22Rv1 (cell line): ENCODE measurements at regions not wholly inside any gene's neighbourhood (a gene's known extent, or its start where the extent isn't known, plus 50 kb on each side); places are given as distances from the start of the nearest gene placed in this dataset.

Experiments
- ZFX ChIP-seq: fragments of 450-650 bp; IDR thresholded peaks from 2 replicates; pipeline ENCODE4 v1.6.1; 2017; ENCODE audit warnings: antibody characterized with exemption, borderline replicate concordance
- TF ChIP-seq, protein P1 (sequence below): fragments of 450-650 bp; IDR thresholded peaks from 2 replicates; pipeline ENCODE4 v1.5.1; 2017; ENCODE audit warnings: mild to moderate bottlenecking

DNA sequence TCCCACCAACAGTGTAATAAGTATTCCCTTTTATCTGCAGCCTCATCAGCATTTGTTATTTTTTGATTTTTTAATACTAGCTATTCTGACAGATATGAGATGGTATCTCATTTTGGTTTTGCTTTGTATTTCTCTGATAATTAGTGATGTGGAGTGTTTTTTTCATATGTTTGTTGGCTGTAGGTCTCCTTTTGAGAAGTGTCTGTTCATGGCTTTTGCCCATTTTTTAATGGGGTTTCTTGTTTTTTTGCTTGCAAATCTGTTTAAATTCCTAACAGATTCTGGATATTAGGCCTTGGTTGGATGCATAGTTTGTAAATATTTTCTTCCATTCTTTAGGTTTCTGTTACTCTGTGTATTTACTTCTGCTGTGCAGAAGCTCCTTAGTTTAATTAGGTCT lies 445.4 kb upstream of the DAB2 start:
- TF ChIP-seq, protein P1, sequence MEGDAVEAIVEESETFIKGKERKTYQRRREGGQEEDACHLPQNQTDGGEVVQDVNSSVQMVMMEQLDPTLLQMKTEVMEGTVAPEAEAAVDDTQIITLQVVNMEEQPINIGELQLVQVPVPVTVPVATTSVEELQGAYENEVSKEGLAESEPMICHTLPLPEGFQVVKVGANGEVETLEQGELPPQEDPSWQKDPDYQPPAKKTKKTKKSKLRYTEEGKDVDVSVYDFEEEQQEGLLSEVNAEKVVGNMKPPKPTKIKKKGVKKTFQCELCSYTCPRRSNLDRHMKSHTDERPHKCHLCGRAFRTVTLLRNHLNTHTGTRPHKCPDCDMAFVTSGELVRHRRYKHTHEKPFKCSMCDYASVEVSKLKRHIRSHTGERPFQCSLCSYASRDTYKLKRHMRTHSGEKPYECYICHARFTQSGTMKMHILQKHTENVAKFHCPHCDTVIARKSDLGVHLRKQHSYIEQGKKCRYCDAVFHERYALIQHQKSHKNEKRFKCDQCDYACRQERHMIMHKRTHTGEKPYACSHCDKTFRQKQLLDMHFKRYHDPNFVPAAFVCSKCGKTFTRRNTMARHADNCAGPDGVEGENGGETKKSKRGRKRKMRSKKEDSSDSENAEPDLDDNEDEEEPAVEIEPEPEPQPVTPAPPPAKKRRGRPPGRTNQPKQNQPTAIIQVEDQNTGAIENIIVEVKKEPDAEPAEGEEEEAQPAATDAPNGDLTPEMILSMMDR, result no peak
- TF ChIP-seq ZFX, result no peak
